ENCODE measurements at regions not wholly inside any gene's neighbourhood (a gene's known extent, or its start where the extent isn't known, plus 50 kb on each side); places are given as distances from the start of the nearest gene placed in this dataset.

GRCh38 chr1:58844176-58844575 lies 60.3 kb upstream of the JUN start:
- H3K9me1 ChIP-seq (ENCODE audit: control insufficient read depth, insufficient read depth, low read length): no peaks in the 10 kb centered on the region
- no peaks in the 10 kb centered on the region for H3K36me3 ChIP-seq (ENCODE audit: control insufficient read depth, insufficient read depth, low read length)
- H3K9ac ChIP-seq (ENCODE audit: insufficient read depth in 1 of 2, low read depth in 2 of 2, low read length in 2 of 2): no peak overlapping the region
- DNase-seq (ENCODE audit: extremely low read depth in 1 of 4, low spot score in 3 of 4) (no peak), FAIRE-seq (no peak), ATAC-seq (no peak)
- ChIA-PET CTCF (ENCODE audit: low intra/inter-chr PET ratio) (no interaction called here), POLR2A (interaction anchor here (0.6 kb wide), 1 partner anchor 446 kb away, joined by 4 read pairs; no protein-coding TSS in a partner anchor)
- no peak for TF ChIP-seq TCFL5 (CRISPR knock-in tag; conservative IDR thresholded peaks at IDR 0.05)
- no peak for TF ChIP-seq HMBOX1 (IDR thresholded peaks at IDR 0.05)
- TF ChIP-seq SRSF3 (IDR thresholded peaks at IDR 0.05; ENCODE audit: insufficient read depth, low read length): no peak
- no TSS peak for BruUV-seq (replicated peaks)
- no peaks in the 10 kb centered on the region for H4K20me1 ChIP-seq (replicated peaks; ENCODE audit: control insufficient read depth, insufficient read depth, low read length)
- no peak overlapping the region for H3K27ac ChIP-seq (ENCODE audit: extremely low read depth, low read depth, low read length)
- WGBS (ENCODE audit: insufficient coverage, low coverage, missing lambda C conversion rate): 92% methylated on average over 1 of the region's 1 CpG
- H3K4me2 ChIP-seq (ENCODE audit: insufficient read depth, low read length): no peak overlapping the region
- intact Hi-C loops (cut with micrococcal nuclease): loop anchor here (5.0 kb wide), 1 partner anchor 53 kb away; no protein-coding TSS in a partner anchor
- H3K4me1 ChIP-seq (replicated peaks in 1 of 2; ENCODE audit: control insufficient read depth in 2 of 2, insufficient read depth in 2 of 2, low read length in 2 of 2): peaks cover 3 to 10% of the 10 kb centered on the region in 2 experiments; a peak in 4 of 5 replicates
- no peak overlapping the region for H3K4me3 ChIP-seq
- H3K27me3 ChIP-seq (ENCODE audit: control insufficient read depth in 2 of 2, insufficient read depth in 2 of 2, low read length in 2 of 2): no peaks in the 10 kb centered on the region
- no peak overlapping the region for H2AFZ ChIP-seq (ENCODE audit: low read depth, low read length)
- in situ Hi-C loops (cut with MboI): no loop called here
- H3K9me3 ChIP-seq (replicated peaks; ENCODE audit: control insufficient read depth, insufficient read depth, low read depth, low read length): no peaks in the 10 kb centered on the region
- H3K79me2 ChIP-seq (ENCODE audit: control insufficient read depth, insufficient read depth, low read length): no peaks in the 10 kb centered on the region

GRCh38 chr1:58845942-58846341 lies 62.1 kb upstream of the JUN start:
- no peak for DNase-seq (ENCODE audit: extremely low read depth in 1 of 4, low spot score in 3 of 4)
- H3K9me1 ChIP-seq (ENCODE audit: control insufficient read depth, insufficient read depth, low read length): no peaks in the 10 kb centered on the region
- H2AFZ ChIP-seq (ENCODE audit: low read depth, low read length): no peak overlapping the region
- FAIRE-seq: no peak
- BruUV-seq (replicated peaks): no TSS peak
- no peaks in the 10 kb centered on the region for H3K9me3 ChIP-seq (replicated peaks; ENCODE audit: control insufficient read depth, insufficient read depth, low read depth, low read length)
- CTCF ChIA-PET (ENCODE audit: low intra/inter-chr PET ratio): no interaction called here
- peak; percentile 13; the same call in 1 of the 3 replicates for ATAC-seq
- intact Hi-C loops (cut with micrococcal nuclease) (no loop called here), in situ Hi-C loops (cut with MboI) (no loop called here)
- no peaks in the 10 kb centered on the region for H3K36me3 ChIP-seq (ENCODE audit: control insufficient read depth, insufficient read depth, low read length)
- no peak overlapping the region for H3K9ac ChIP-seq (ENCODE audit: insufficient read depth in 1 of 2, low read depth in 2 of 2, low read length in 2 of 2)
- no peak overlapping the region for H3K4me3 ChIP-seq
- no peak overlapping the region for H3K27ac ChIP-seq (ENCODE audit: extremely low read depth, low read depth, low read length)
- TF ChIP-seq SPI1 (IDR thresholded peaks at IDR 0.05; ENCODE audit: borderline replicate concordance, low read depth, low read length): peak; percentile 78
- no peak for TF ChIP-seq IFI16 (CRISPR knock-in tag; IDR thresholded peaks at IDR 0.05)
- TF ChIP-seq CBFA2T3 (IDR thresholded peaks at IDR 0.05): no peak
- no peak for TF ChIP-seq ZNF764 (CRISPR knock-in tag; IDR thresholded peaks at IDR 0.05; ENCODE audit: low read depth)
- TF ChIP-seq SRSF9 (IDR thresholded peaks at IDR 0.05; ENCODE audit: borderline replicate concordance, low read depth, low read length): no peak
- H3K27me3 ChIP-seq (ENCODE audit: control insufficient read depth in 2 of 2, insufficient read depth in 2 of 2, low read length in 2 of 2): no peaks in the 10 kb centered on the region
- H4K20me1 ChIP-seq (replicated peaks; ENCODE audit: control insufficient read depth, insufficient read depth, low read length): no peaks in the 10 kb centered on the region
- H3K4me2 ChIP-seq (ENCODE audit: insufficient read depth, low read length): no peak overlapping the region
- 29% methylated on average over 4 of the region's 4 CpGs for whole genome bisulfite sequencing (ENCODE audit: insufficient coverage, low coverage, missing lambda C conversion rate)
- POLR2A ChIA-PET: interaction anchor here (1.6 kb wide), 1 partner anchor 10 kb away, joined by 5 read pairs; no protein-coding TSS in a partner anchor
- H3K79me2 ChIP-seq (ENCODE audit: control insufficient read depth, insufficient read depth, low read length): no peaks in the 10 kb centered on the region
- H3K4me1 ChIP-seq (replicated peaks in 1 of 2; ENCODE audit: control insufficient read depth in 2 of 2, insufficient read depth in 2 of 2, low read length in 2 of 2): peaks cover 3 to 10% of the 10 kb centered on the region in 2 experiments; a peak in 4 of 5 replicates
